Heart left ventricle (tissue), 13 donors: ENCODE measurements at regions not wholly inside any gene's neighbourhood (a gene's known extent, or its start where the extent isn't known, plus 50 kb on each side); places are given as distances from the start of the nearest gene placed in this dataset.

Source experiments
- CTCF ChIP-seq, 12 donors: fragments of 200-600 bp; sonication (generic) in 4 of 12; IDR thresholded peaks; one replicate each; pipeline versions ENCODE4 v1.5.0 to v1.8.0; 2018 to 2022; ENCODE audit warnings: antibody characterized with exemption in 12 of 12, mild to moderate bottlenecking in 5 of 12
- POLR2A ChIP-seq, 2 donors: fragments of 450-650 bp; IDR thresholded peaks; one replicate each; pipeline ENCODE4 v1.6.1; 2017; ENCODE audit warnings: antibody characterized with exemption in 2 of 2, mild to moderate bottlenecking in 2 of 2, moderate library complexity in 2 of 2
- donor health status: ischemic (EF 13 %, LVEDD 7.1; RV severe dilation, severe dysfunction).
- donor health status: DM: no; HTN: yes; CAD: no.
- donor health status: DM: no; HTN: no; CAD: no.
- donor health status: ischemic (EF 25% LVEDD 6.9; RV normal size, moderate dysfunction).
- donor health status: ischemic (EF 25% LVEDD 5.7; RV mildly dilated, moderate dysfunction).
- donor health status: ischemic (EF 35%, LVEDD 5.7; RV mildly dilated, moderate dysfunction).
- donor health status: nonischemic (EF 11% LVEDD 7.7; RV severe dilation, severe dysfunction).
- donor health status: DM: yes; HTN: yes; CAD: no.
- donor health status: PGD.
- donor health status: ischemic (EF 29% LVEDD 5.4; RV normal size, mild dysfunction).
- donor health status: nonischemic (EF 23%, LVEDD 6.1; RV moderate dilation, normal function).

- TF ChIP-seq CTCF (IDR thresholded peaks at IDR 0.05), result no peak
- TF ChIP-seq POLR2A (IDR thresholded peaks at IDR 0.05), result no peak
Measured at GRCh38 chr14:101233808-101234207, 327.5 kb upstream of the DIO3 start.
